Natural killer cell treated with Interleukin-12 subunit alpha and Interleukin-12 subunit beta and Interleukin-15 and Interleukin-18, amount 100 ng/mL, for 72 hours (primary cell): ENCODE measurements at regions not wholly inside any gene's neighbourhood (a gene's known extent, or its start where the extent isn't known, plus 50 kb on each side); places are given as distances from the start of the nearest gene placed in this dataset.

ENCODE experiments used
- ATAC-seq, 2 donors: fragments of 150-1000 bp; cut with Tn5 transposase in 1 of 2; sonication (Bioruptor Pico), chemical (Tn5 transposase) in 1 of 2; 2 replicates each; pipeline ENCODE4 v1.10.0; 2021
- DNase-seq: peaks from one replicate; pipeline ENCODE4 v3.0.0; 2022; ENCODE audit warnings: low spot score
- H3K27ac Mint-ChIP-seq, 2 donors: 1 replicate in 1 of 2; 2 replicates in 1 of 2; pipeline ENCODE4 v1.8.0; 2022; ENCODE audit warnings: mixed read lengths in 2 of 2, mild to moderate bottlenecking in 1 of 2, moderate library complexity in 1 of 2
- H3K27me3 Mint-ChIP-seq, 2 donors: 1 replicate in 1 of 2; 2 replicates in 1 of 2; pipeline ENCODE4 v1.8.0; 2022; ENCODE audit warnings: mixed read lengths in 2 of 2
- H3K36me3 Mint-ChIP-seq: one replicate; pipeline ENCODE4 v1.8.0; 2022; ENCODE audit warnings: mixed read lengths
- H3K4me1 Mint-ChIP-seq, 2 donors: 1 replicate in 1 of 2; 2 replicates in 1 of 2; pipeline ENCODE4 v1.8.0; 2022; ENCODE audit warnings: low read depth in 2 of 2, mixed read lengths in 2 of 2, mild to moderate bottlenecking in 1 of 2
- H3K4me3 Mint-ChIP-seq: one replicate; pipeline ENCODE4 v1.8.0; 2022; ENCODE audit warnings: mixed read lengths
- H3K9me3 Mint-ChIP-seq: 2 replicates; pipeline ENCODE4 v1.8.0; 2022; ENCODE audit warnings: mixed read lengths

DNA sequence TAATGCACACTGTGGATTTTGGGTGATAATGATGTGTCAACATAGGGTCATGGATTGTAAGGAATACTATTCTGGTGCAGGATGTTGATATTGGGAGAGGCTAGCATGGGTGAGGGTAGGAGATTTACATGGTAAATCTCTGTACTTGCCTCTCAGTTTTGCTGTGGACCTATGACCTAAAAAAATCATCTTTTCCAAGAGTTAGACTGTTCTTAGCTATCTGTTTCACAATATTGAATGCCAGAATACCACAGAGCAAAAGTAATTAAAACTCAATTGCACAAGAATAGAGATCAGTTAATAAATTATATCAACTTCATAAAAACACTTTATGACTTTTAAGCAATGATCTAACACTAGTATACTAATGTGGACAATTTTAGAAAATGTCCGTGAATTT lies 651.6 kb downstream of the HTR1A start:
- Mint-ChIP-seq H3K4me3 (no peak overlapping the region), H3K27ac (no peak overlapping the region), H3K9me3 (peaks cover 13% of the 10 kb centered on the region), H3K27me3 (no peaks in the 10 kb centered on the region), H3K36me3 (no peaks in the 10 kb centered on the region), H3K4me1 (no peaks in the 10 kb centered on the region)
- no peak for DNase-seq
- ATAC-seq, result no peak

DNA sequence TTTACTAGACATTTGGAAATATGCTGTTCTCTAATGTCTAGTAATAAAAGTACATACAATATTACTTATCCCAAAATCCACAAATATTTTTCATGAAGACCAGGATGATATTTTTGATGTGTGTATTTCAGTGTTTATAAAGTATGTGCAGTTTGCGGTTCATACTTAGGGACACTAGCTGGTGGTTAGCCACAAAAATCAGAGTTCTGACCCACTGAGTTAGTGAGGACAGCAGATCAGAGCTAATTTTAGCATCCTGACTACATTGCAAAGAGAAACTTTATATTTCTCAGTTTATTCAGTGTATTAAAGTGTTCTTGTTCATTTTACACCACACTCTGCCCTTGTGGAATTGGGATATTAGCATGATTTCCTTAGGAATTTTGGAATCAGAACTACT lies 655.3 kb downstream of the HTR1A start:
- Mint-ChIP-seq H3K9me3 (peaks cover 17% of the 10 kb centered on the region), H3K27ac (no peak overlapping the region), H3K4me1 (no peaks in the 10 kb centered on the region), H3K36me3 (no peaks in the 10 kb centered on the region), H3K27me3 (no peaks in the 10 kb centered on the region), H3K4me3 (no peak overlapping the region)
- no peak for ATAC-seq
- no peak for DNase-seq

DNA sequence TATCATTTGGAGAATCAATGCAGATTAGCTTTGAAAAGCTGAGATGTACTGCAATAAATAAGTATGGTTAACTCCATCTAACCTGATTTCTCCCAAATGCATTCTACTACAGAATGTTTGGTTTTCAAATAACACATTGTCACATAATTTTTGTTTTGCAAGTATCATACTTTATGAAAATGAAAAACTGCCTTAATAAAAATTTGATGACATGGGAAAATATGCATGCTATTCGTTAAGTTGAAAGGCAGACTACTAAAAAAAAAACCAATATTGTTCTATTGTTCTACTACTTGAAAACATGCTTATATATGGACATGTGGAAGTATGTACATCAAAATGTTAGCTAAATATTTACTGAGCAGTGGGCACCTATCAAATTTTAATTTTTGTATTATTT lies 668.9 kb downstream of the HTR1A start:
- Mint-ChIP-seq H3K36me3 (no peaks in the 10 kb centered on the region), H3K4me3 (no peak overlapping the region), H3K27me3 (no peaks in the 10 kb centered on the region), H3K4me1 (no peaks in the 10 kb centered on the region), H3K9me3 (peaks cover 14% of the 10 kb centered on the region), H3K27ac (no peak overlapping the region)
- no peak for DNase-seq
- no peak for ATAC-seq

DNA sequence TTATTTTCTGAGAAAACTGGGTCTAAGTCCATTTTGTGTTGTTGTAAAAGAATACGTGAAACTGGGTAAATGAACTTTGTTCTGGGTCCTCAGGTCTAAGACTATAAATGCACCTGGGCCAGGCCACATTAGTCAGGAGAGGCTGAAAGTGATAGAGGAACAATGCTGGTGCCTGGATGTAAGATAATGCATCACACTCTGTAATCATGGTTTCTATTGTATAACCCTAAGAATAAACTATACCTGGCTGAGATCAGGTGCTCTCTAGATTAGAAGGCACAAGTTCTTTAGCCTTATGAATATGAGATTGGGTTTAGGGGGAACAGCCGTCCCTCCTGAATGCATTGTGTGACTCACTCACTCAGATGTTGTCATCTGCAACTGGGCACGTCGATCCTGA lies 675.5 kb downstream of the HTR1A start:
- H3K36me3 Mint-ChIP-seq, result peaks cover 5% of the 10 kb centered on the region
- no peak overlapping the region for H3K27ac Mint-ChIP-seq
- no peaks in the 10 kb centered on the region for H3K27me3 Mint-ChIP-seq
- ATAC-seq (no peak), DNase-seq (no peak)
- no peaks in the 10 kb centered on the region for H3K4me1 Mint-ChIP-seq
- H3K9me3 Mint-ChIP-seq, result peaks cover 20% of the 10 kb centered on the region
- H3K4me3 Mint-ChIP-seq, result no peak overlapping the region

DNA sequence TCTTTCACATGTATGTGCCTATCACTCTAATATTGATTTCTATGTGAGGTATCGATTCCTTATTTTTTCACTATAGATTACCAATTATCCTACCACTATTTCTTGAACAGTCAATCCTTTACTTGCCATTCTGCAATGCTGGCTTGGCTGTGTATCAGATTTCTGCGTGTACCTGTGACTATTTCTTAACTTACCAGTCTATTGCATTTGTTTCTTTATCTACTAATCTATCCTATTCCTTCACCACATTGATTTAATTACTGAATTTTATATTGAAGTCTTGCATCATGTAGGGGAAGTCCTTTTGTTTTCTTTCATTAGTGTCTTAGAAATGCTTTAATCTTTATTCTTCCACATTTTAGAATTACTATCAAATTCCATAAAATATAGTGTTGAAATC lies 684.8 kb downstream of the LRRC70 start:
- H3K4me1 Mint-ChIP-seq, result no peaks in the 10 kb centered on the region
- no peak overlapping the region for H3K27ac Mint-ChIP-seq
- ATAC-seq (no peak), DNase-seq (no peak)
- H3K36me3 Mint-ChIP-seq, result no peaks in the 10 kb centered on the region
- no peak overlapping the region for H3K4me3 Mint-ChIP-seq
- H3K27me3 Mint-ChIP-seq, result no peaks in the 10 kb centered on the region
- peaks cover 17% of the 10 kb centered on the region for H3K9me3 Mint-ChIP-seq

DNA sequence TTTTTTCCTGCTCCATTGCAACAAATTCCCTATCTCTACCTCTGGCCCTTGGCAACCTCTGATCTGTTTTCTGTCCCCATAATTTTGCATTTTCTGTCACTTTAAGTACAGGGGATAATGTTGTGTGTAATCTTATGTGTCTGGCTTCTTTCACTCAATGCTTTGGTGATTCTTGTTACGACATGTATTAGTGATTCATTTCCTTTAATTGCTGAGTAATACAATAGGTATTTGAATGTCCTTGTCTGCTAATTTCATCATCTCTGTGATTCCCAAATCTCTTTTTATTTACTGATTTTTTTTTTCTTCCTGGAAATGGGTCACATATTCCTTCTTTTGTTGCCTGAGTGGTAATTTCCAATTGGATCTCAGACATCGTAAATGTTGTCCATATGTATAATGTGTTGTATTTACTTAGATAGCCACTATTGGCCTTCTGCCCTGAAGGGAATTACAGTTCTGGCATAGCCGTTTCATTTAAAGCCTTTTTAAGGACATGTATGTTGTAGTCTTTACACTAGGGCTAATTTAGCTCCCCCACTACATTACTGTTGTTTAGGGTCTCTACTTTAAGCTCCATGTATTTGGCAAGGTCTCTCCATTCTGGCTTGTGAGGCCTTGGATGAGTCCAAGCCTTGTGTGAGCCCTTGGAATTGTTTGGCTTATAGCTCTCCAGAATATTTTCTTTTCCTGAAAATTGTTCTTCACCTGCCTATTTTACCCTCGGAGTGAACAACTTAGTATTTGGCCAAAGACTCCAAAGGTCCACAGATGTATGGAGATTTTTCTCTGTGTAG lies 683.8 kb downstream of the LRRC70 start:
- Mint-ChIP-seq H3K36me3 (no peaks in the 10 kb centered on the region), H3K4me3 (no peak overlapping the region), H3K9me3 (peaks cover 15% of the 10 kb centered on the region), H3K27ac (no peak overlapping the region), H3K27me3 (no peaks in the 10 kb centered on the region), H3K4me1 (no peaks in the 10 kb centered on the region)
- DNase-seq (no peak), ATAC-seq (no peak)

DNA sequence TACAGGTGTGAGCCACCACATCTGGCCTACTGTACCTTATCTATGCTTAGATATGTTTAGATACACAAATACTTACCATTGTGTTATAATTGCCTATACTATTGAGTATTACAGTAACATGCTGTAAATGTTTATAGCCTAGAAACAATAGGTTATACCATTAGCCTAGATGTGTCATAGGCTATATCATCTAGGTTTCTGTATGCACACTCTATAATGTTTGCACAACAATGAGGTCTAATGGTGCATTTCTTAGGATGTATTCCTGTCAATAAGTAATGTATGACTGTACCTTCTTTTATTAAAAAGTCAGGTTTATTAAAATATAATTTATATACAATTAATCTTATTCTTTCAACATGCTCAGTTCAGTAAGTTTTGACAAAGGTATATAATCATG lies 683.1 kb downstream of the LRRC70 start:
- Mint-ChIP-seq H3K9me3 (peaks cover 16% of the 10 kb centered on the region), H3K4me3 (no peak overlapping the region), H3K4me1 (no peaks in the 10 kb centered on the region), H3K27me3 (no peaks in the 10 kb centered on the region), H3K27ac (no peak overlapping the region), H3K36me3 (no peaks in the 10 kb centered on the region)
- no peak for DNase-seq
- ATAC-seq, result no peak

DNA sequence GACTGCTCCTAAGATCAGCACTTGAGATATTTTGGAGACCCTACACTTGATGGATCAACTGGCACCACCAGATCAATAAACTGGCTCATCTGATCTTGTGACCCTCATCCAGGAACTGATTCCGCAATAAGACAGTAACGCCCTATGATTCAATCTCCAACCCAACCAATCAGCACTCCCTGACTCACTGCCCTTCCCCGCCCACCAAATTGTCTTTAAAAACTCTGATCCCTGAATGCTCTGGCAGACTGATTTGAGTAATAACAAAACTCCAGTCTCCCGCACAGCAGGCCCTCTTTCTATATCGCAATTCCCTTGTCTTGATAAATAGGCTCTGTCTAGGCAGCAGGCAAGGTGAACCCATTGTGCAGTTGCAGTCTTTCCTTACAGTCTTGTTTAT lies 677.0 kb downstream of the LRRC70 start:
- Mint-ChIP-seq H3K4me3 (no peak overlapping the region), H3K27ac (no peak overlapping the region), H3K4me1 (no peaks in the 10 kb centered on the region), H3K9me3 (peaks cover 18% of the 10 kb centered on the region), H3K27me3 (no peaks in the 10 kb centered on the region), H3K36me3 (no peaks in the 10 kb centered on the region)
- no peak for ATAC-seq
- DNase-seq, result no peak

- ATAC-seq, result no peak
- Mint-ChIP-seq H3K27me3 (no peaks in the 10 kb centered on the region), H3K9me3 (peaks cover 18% of the 10 kb centered on the region)
Observed at GRCh38 chr5:63250939-63251338, 672.3 kb downstream of the LRRC70 start.

DNA sequence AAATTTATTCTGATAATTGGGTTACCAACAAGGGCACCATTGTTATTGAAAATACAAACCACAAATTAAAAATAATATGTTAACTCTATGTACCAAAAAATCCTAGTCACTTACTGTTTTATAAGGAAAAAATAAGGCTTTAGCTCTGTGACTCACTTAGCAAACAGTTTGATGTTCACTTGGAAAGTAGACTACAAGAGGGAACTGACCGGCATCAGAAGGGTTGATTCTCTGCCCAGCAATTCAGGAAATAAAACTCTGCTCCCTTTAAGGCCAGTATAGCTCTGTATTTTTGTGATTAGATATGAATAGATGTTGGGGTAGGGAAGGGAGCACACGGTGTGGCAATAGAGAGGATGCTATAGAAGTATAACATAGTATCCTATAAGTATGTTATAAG lies 671.3 kb downstream of the LRRC70 start:
- Mint-ChIP-seq H3K27me3 (no peaks in the 10 kb centered on the region), H3K36me3 (no peaks in the 10 kb centered on the region), H3K27ac (no peak overlapping the region), H3K9me3 (peaks cover 15% of the 10 kb centered on the region), H3K4me1 (no peaks in the 10 kb centered on the region), H3K4me3 (no peak overlapping the region)
- ATAC-seq (no peak), DNase-seq (no peak)

More at GRCh38 chr5:63250939-63251338, 672.3 kb downstream of the LRRC70 start:
- H3K36me3 Mint-ChIP-seq, result no peaks in the 10 kb centered on the region
- H3K4me3 Mint-ChIP-seq, result no peak overlapping the region
- no peaks in the 10 kb centered on the region for H3K4me1 Mint-ChIP-seq
- DNase-seq, result no peak
- no peak overlapping the region for H3K27ac Mint-ChIP-seq

DNA sequence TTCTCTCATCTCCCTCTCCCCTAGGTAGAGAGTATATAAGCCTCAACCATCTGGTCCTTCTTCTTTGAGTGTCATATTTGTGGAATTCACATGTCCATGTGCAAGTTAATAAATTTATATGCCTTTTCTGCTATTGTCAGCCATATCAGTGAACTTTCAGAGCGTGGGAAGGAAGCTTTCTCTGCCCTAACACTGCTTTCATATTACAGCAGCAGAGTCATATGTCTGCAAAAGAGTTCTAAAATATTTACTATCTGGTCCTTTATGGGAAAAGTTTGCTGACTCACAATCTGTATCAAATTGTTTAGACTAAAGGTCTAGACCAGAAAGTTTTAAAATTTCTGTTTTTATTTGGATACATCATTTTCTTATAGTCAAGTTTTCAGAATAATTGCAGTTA lies 669.0 kb downstream of the LRRC70 start:
- ATAC-seq (no peak), DNase-seq (no peak)
- Mint-ChIP-seq H3K36me3 (no peaks in the 10 kb centered on the region), H3K27me3 (no peaks in the 10 kb centered on the region), H3K4me1 (no peaks in the 10 kb centered on the region), H3K4me3 (no peak overlapping the region), H3K27ac (no peak overlapping the region), H3K9me3 (peaks cover 15% of the 10 kb centered on the region)

- no peaks in the 10 kb centered on the region for H3K27me3 Mint-ChIP-seq
- no peaks in the 10 kb centered on the region for H3K4me1 Mint-ChIP-seq
- DNase-seq (no peak), ATAC-seq (no peak)
- H3K4me3 Mint-ChIP-seq, result no peak overlapping the region
- no peak overlapping the region for H3K27ac Mint-ChIP-seq
- H3K9me3 Mint-ChIP-seq, result peaks cover 10% of the 10 kb centered on the region
- H3K36me3 Mint-ChIP-seq, result peaks cover 3% of the 10 kb centered on the region
Observed at GRCh38 chr5:63245271-63245670, 666.7 kb downstream of the LRRC70 start.

DNA sequence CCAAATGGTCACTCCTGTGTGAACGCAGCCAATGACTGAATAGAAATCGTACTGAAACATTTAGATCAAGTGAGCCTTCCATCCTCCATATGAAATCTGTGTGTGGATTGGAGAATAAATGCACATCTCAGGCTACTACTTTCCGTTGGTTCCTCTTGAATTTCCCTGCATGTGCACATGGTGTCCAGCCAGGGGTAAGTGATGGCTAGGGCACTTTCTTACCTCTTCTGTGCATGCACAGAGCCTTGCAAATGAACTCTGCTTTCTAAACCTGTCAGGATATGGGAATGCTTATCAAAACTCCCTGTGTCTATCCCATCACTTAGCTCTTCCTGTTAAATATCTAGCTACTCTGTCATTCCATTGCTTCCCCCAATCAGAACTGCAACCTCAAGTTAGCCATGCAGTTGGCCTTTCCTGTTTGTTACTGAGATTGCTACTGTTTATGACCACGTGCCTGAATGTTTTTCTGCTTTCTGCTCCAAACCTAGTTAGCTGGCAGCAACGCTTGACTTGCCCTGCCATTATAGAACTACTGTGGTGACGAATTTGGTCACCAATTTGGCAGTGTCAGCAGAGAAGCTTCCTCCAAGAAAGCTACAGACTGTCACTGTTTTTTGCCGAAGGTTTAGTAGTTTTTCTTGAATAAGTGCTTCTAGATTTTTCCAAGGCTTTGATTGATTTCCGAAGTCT lies 661.6 kb downstream of the LRRC70 start:
- ATAC-seq (no peak), DNase-seq (no peak)
- Mint-ChIP-seq H3K9me3 (peaks cover 10% of the 10 kb centered on the region), H3K27me3 (no peaks in the 10 kb centered on the region), H3K4me1 (no peaks in the 10 kb centered on the region), H3K4me3 (no peak overlapping the region), H3K36me3 (peaks cover 4% of the 10 kb centered on the region), H3K27ac (no peak overlapping the region)

DNA sequence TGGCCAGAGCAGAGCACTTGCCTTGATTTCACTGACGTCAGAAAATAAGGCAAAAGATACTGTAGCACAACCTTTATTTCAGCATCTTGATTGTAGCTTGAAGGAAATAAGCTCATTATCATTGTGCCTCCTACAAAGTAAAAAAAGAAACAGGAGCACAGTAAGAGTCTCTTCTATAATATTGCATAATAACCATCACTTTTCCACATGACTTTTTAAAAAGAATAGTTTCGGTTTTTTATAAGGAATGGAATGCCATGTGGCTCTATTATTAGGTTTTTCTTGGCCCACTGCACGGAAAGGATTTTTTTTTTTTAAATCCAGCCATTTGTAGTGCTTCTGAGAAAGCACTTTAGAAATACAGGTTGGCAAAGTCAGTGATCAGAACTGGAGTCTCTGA lies 655.3 kb downstream of the LRRC70 start:
- ATAC-seq (no peak), DNase-seq (no peak)
- H3K36me3 Mint-ChIP-seq, result no peaks in the 10 kb centered on the region
- peaks cover 9% of the 10 kb centered on the region for H3K9me3 Mint-ChIP-seq
- H3K4me1 Mint-ChIP-seq, result no peaks in the 10 kb centered on the region
- no peak overlapping the region for H3K27ac Mint-ChIP-seq
- no peak overlapping the region for H3K4me3 Mint-ChIP-seq
- H3K27me3 Mint-ChIP-seq, result no peaks in the 10 kb centered on the region
